ENCODE measurements at regions not wholly inside any gene's neighbourhood (a gene's known extent, or its start where the extent isn't known, plus 50 kb on each side); places are given as distances from the start of the nearest gene placed in this dataset.

DNA sequence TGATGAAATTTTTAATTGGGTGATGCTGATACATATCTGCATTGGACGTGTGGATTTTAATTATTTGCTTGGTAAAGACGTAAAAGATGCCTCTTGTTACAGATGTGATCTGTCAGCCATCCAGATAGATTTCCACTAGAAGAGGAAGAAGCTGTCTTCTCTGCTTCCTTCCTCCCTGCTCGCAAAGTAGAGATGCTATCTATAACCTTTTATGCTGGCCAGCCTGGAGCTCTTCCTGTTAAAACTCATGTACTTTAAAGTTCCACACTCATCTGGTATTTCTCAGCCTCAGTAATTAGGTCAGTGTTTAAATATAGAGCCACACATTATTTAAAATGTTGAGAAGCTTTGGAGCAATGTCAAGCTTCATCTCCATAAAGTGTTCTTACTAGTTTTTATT, 51.2 kb upstream of the TMEM229A start:
- no peak overlapping the region for H2AFZ ChIP-seq (ENCODE audit: low read length)
- no peak overlapping the region for H3K23ac ChIP-seq (ENCODE audit: insufficient read length)
- H2BK15ac ChIP-seq (ENCODE audit: low read length), result no peak overlapping the region
- no peak overlapping the region for H2AK5ac ChIP-seq (ENCODE audit: low read depth, low read length)
- H3K27ac ChIP-seq (ENCODE audit: low read depth, low read length), result no peak overlapping the region
- no peaks in the 10 kb centered on the region for H3K9me3 ChIP-seq (ENCODE audit: insufficient read depth in 2 of 2, low read depth in 1 of 2, low read length in 1 of 2)
- H2BK5ac ChIP-seq (ENCODE audit: low read depth, low read length), result no peak overlapping the region
- H4K8ac ChIP-seq (ENCODE audit: extremely low read depth, insufficient read depth, low read length), result no peak overlapping the region
- H3K14ac ChIP-seq (ENCODE audit: insufficient read length), result no peak overlapping the region
- no peak for TF ChIP-seq RFX5 (IDR thresholded peaks at IDR 0.05; ENCODE audit: borderline replicate concordance, low read depth, low read length)
- TF ChIP-seq, protein P1, sequence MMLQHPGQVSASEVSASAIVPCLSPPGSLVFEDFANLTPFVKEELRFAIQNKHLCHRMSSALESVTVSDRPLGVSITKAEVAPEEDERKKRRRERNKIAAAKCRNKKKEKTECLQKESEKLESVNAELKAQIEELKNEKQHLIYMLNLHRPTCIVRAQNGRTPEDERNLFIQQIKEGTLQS (IDR thresholded peaks at IDR 0.05; ENCODE audit: insufficient read depth, low read depth, low read length), result no peak
- TF ChIP-seq ZNF274 (IDR thresholded peaks at IDR 0.05; ENCODE audit: borderline replicate concordance, extremely low read depth, low read length), result no peak
- TF ChIP-seq CTBP2 (IDR thresholded peaks at IDR 0.05; ENCODE audit: borderline replicate concordance, insufficient read depth, insufficient read length, low read length), result no peak
- TF ChIP-seq SP4 (IDR thresholded peaks at IDR 0.05; ENCODE audit: low read length), result no peak
- no peak for TF ChIP-seq EGR1 (IDR thresholded peaks at IDR 0.05; ENCODE audit: borderline replicate concordance, low read depth, low read length)
- TF ChIP-seq SP1 (IDR thresholded peaks at IDR 0.05; ENCODE audit: low read depth, low read length), result no peak
- no peak for TF ChIP-seq SIX5 (IDR thresholded peaks at IDR 0.05; ENCODE audit: low read depth, low read length)
- no peak for TF ChIP-seq POLR2AphosphoS5 (IDR thresholded peaks at IDR 0.05; ENCODE audit: low read depth, low read length)
- TF ChIP-seq BRCA1 (IDR thresholded peaks at IDR 0.05; ENCODE audit: low read depth, low read length), result no peak
- no peak for TF ChIP-seq RBBP5 (IDR thresholded peaks at IDR 0.05; ENCODE audit: borderline replicate concordance, low read depth, low read length)
- no peak for TF ChIP-seq GTF2F1 (IDR thresholded peaks at IDR 0.05; ENCODE audit: borderline replicate concordance, low read depth, low read length)
- H3K9ac ChIP-seq (replicated peaks in 1 of 4; ENCODE audit: extremely low read depth in 1 of 4, low read depth in 3 of 4, low read length in 3 of 4), result no peak overlapping the region
- no peaks in the 10 kb centered on the region for H3K23me2 ChIP-seq (ENCODE audit: low read depth, low read length)
- no peaks in the 10 kb centered on the region for H3K79me2 ChIP-seq (ENCODE audit: control insufficient read depth in 1 of 2, insufficient read depth in 2 of 2, low read length in 2 of 2)
- no peak overlapping the region for H2BK12ac ChIP-seq (ENCODE audit: low read depth, low read length)
- H3K4me3 ChIP-seq (ENCODE audit: extremely low read depth in 1 of 4, insufficient read depth in 2 of 4, low read depth in 3 of 4, low read length in 4 of 4), result no peak overlapping the region
- no peak overlapping the region for H4K91ac ChIP-seq (replicated peaks; ENCODE audit: insufficient read length, low read length)
- H4K20me1 ChIP-seq (replicated peaks in 1 of 2; ENCODE audit: control insufficient read depth in 1 of 2, insufficient read depth in 2 of 2, low read length in 2 of 2), result no peaks in the 10 kb centered on the region
- CTCF ChIA-PET (ENCODE audit: partially characterized antibody), result interaction anchor here (0.6 to 2.4 kb wide), 2 partner anchors 16 to 974 kb away, joined by 3 to 11 read pairs; no protein-coding TSS in a partner anchor
- no peak overlapping the region for H4K5ac ChIP-seq (ENCODE audit: insufficient read length, low read depth, low read length)
- no peaks in the 10 kb centered on the region for H3K4me1 ChIP-seq (replicated peaks in 1 of 4; ENCODE audit: control insufficient read depth in 3 of 4, insufficient read depth in 4 of 4, low read length in 3 of 4)
- DNase-seq (ENCODE audit: low read depth in 1 of 2, low spot score in 2 of 2) (no peak), FAIRE-seq (no peak)
- H3K79me1 ChIP-seq (ENCODE audit: low read depth, low read length), result no peaks in the 10 kb centered on the region
- H3K18ac ChIP-seq (ENCODE audit: extremely low read depth, low read length), result no peak overlapping the region
- POLR2A ChIA-PET (ENCODE audit: partially characterized antibody), result interaction anchor here (0.6 kb wide), 1 partner anchor 142 kb away, joined by 3 read pairs; no protein-coding TSS in a partner anchor
- H3K27me3 ChIP-seq (replicated peaks in 1 of 4; ENCODE audit: control insufficient read depth in 3 of 4, extremely low read depth in 1 of 4, insufficient read depth in 3 of 4, low read length in 3 of 4), result no peaks in the 10 kb centered on the region
- no peak overlapping the region for H3K4ac ChIP-seq (replicated peaks; ENCODE audit: insufficient read length, low read depth, low read length)
- no peak overlapping the region for H2BK20ac ChIP-seq (ENCODE audit: low read length)
- H3K56ac ChIP-seq (replicated peaks; ENCODE audit: insufficient read length, low read depth, low read length), result no peak overlapping the region
- H3K36me3 ChIP-seq (ENCODE audit: control insufficient read depth in 2 of 4, insufficient read depth in 4 of 4, low read length in 3 of 4), result no peaks in the 10 kb centered on the region
- H3K4me2 ChIP-seq (ENCODE audit: insufficient read depth in 1 of 2, low read depth in 2 of 2, low read length in 2 of 2), result no peak overlapping the region
- no peak overlapping the region for H2BK120ac ChIP-seq (replicated peaks; ENCODE audit: low read depth, low read length)
- 90% methylated on average over 3 of the region's 3 CpGs; no CpG with 5 or more reads in 1 of the 2 experiments for WGBS, 2 experiments (ENCODE audit: extremely low coverage in 1 of 2, insufficient coverage in 1 of 2, insufficient read length in 1 of 2, insufficient replicate concordance in 2 of 2, low coverage in 1 of 2, low lambda C conversion rate in 2 of 2, missing lambda C conversion rate in 1 of 2)
